HT1080 (cell line): ENCODE measurements at regions not wholly inside any gene's neighbourhood (a gene's known extent, or its start where the extent isn't known, plus 50 kb on each side); places are given as distances from the start of the nearest gene placed in this dataset.
A peak's percentile ranks its signal among the peaks of the same experiment; 100 is the strongest.

Source experiments
- DNase-seq: peaks from one replicate; pipeline ENCODE4 v3.0.0-alpha.2; 2015; ENCODE audit warnings: low read depth

GRCh38 chr9:79247021-79247420, 324.7 kb upstream of the TLE4 start:
- no peak for DNase-seq

- DNase-seq, result no peak
These were observed 321.0 kb upstream of the TLE4 start for GRCh38 chr9:79250806-79251205.

GRCh38 chr9:79254900-79255650, 316.7 kb upstream of the TLE4 start:
- DNase-seq, result no peak

- no peak for DNase-seq
These were observed 316.0 kb upstream of the TLE4 start for GRCh38 chr9:79255651-79256260.

- DNase-seq, result no peak
These were observed 315.0 kb upstream of the TLE4 start for GRCh38 chr9:79256691-79257213.

- no peak for DNase-seq
These were observed 314.5 kb upstream of the TLE4 start for GRCh38 chr9:79257228-79257781.

- no peak for DNase-seq
These were observed 313.9 kb upstream of the TLE4 start for GRCh38 chr9:79257790-79258351.

- DNase-seq, result no peak
These were observed 311.9 kb upstream of the TLE4 start for GRCh38 chr9:79259858-79260257.

GRCh38 chr9:79263628-79264027, 308.1 kb upstream of the TLE4 start:
- DNase-seq, result no peak

- no peak for DNase-seq
These were observed 307.7 kb upstream of the TLE4 start for GRCh38 chr9:79264041-79264440.

GRCh38 chr9:79264511-79265355, 307.0 kb upstream of the TLE4 start:
- no peak for DNase-seq

GRCh38 chr9:79266986-79267385, 304.8 kb upstream of the TLE4 start:
- no peak for DNase-seq

GRCh38 chr9:79268806-79269205, 303.0 kb upstream of the TLE4 start:
- DNase-seq, result no peak

GRCh38 chr9:79273311-79273710, 298.5 kb upstream of the TLE4 start:
- no peak for DNase-seq

- DNase-seq, result no peak
These were observed 292.4 kb upstream of the TLE4 start for GRCh38 chr9:79279356-79279755.

- DNase-seq, result peak; percentile 33
These were observed 291.1 kb upstream of the TLE4 start for GRCh38 chr9:79280691-79281090.

GRCh38 chr9:79284081-79284480, 287.7 kb upstream of the TLE4 start:
- no peak for DNase-seq

GRCh38 chr9:79286992-79287707, 284.6 kb upstream of the TLE4 start:
- DNase-seq, result no peak

- no peak for DNase-seq
These were observed 284.0 kb upstream of the TLE4 start for GRCh38 chr9:79287708-79288290.

GRCh38 chr9:79289856-79290255, 281.9 kb upstream of the TLE4 start:
- no peak for DNase-seq
